IPS-NIHi11 (cell line): ENCODE measurements at regions not wholly inside any gene's neighbourhood (a gene's known extent, or its start where the extent isn't known, plus 50 kb on each side); places are given as distances from the start of the nearest gene placed in this dataset.

Source experiments
- DNase-seq: peaks from one replicate; pipeline ENCODE4 v3.0.0; 2012; ENCODE audit warnings: mixed read lengths, low spot score

DNA sequence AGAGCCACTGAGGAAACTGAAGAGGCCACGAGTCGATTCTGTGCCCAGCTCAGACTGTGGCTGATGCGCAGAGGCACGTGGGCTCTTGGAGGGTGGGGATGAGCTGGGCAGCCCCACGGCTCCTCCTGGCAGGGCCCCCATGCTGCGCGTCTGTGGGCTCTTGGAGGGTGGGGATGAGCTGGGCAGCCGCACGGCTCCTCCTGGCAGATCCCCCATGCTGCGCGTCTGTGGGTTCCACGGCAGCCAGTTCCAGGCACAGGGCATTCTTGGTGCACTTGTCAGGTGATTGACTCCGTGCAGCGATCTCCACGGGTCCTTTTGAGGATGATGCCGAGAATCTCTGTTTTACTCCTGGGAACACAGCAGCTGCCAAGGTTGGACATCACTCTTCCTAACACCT lies 138.1 kb upstream of the ZNF236 start:
- no peak for DNase-seq

DNA sequence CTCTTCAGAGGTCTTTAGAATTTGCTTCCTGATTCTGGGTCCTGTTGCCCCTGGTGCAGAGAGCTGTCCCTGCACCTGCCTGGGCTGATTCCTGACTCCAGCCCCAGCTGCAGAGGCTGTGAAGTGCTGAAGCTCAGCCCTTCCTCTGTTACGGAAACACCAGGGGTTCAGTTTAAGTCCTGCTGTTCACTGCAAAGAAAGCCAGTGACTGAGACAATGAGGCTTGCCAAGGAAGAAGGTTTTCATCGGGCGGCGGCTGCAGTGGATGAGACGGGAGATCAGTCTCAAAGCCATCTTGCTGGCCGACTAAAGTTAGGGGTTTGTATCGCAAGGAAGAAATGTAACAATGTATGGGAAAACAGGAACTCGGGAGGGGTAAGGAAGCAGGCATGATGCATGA lies 142.4 kb upstream of the ZNF236 start:
- DNase-seq = peak; percentile 42

GRCh38 chr18:76679259-76679658 lies 143.1 kb upstream of the ZNF236 start:
- peak; percentile 46 for DNase-seq

GRCh38 chr18:76678248-76678647 lies 144.1 kb upstream of the ZNF236 start:
- DNase-seq = no peak

- no peak for DNase-seq
Observed at GRCh38 chr18:76674596-76674995, 147.8 kb upstream of the ZNF236 start.

DNA sequence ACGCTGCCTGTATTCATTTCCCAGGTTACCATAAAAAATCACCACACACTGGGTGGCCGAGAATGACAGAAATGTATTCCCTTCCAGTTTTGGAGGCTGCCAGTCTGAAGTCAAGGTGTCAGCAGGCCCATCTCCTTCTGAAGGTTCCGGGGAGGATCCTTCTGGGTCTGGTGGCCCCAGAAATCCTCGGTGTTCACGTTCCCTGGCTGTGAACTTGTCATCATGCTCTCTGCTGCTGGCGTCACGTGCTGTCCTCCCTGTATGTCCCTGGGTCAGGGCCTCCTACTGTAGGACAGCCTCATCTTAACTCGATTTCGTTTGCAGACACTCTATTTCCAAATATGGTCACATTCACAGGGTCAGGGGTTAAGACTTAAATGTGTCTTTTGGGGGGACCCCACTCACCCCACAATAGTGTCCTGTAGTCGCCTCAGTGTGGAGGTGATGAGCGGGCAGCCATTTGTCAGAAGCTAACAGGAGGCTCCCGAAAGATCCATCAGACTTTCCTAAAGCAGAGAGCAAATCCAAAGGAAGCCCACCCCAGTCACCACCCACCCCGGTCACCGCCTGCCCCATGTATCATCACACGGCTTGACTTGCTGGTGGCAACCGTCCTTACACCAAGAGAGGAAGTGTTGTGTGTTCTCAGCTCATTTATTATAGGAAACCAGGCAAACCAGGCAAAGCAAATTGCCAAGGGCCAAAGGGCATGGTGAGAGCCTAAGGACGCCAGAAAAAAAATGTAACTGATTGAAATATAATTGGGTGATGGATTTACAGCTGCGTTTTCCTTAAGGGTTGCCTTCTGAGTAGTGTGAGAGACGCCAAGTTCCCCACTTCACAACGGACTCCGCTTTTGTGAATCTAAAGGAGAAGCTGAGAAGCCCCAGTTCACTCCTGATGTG lies 148.8 kb upstream of the ZNF236 start:
- no peak for DNase-seq

DNA sequence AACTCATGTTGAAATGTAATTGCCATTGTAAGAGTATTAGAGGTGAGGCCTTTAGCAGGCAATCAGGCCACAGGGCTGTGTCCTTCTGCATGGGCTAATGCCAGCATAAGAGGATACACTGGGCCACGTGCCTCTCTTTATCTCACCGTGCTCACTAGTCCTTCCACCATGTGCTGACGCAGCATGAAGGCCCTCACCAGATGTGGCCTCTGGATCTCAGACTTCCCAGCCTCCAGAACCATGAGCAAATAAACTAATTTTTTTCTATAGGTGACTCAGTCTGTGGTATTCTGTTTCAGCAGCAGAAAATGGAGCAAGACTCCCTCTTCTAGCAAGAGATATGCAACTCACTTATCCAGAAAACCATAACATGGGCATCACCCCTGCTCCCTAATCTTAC lies 149.7 kb upstream of the ZNF236 start:
- DNase-seq = no peak

GRCh38 chr18:76670564-76671288 lies 151.6 kb upstream of the ZNF236 start:
- DNase-seq = no peak

- no peak for DNase-seq
Observed at GRCh38 chr18:76668546-76668945, 153.8 kb upstream of the ZNF236 start.

DNA sequence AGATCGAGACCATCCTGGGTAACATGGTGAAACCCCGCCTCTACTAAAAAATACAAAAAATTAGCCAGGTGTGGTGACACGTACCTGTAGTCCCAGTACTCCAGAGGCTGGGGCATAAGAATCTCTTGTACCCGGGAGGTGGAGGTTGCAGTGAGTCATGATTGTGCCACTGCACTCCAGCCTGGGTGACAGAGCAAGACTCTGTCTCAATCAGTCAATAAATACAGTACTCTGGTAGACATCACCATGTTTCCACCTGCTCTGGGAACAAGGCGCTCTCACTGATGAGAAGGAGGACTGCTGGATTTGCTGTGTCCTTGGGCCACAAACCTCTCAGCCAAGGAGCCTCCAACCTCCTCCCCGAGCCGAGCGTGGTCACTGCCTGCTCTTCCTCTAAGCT lies 154.2 kb upstream of the ZNF236 start:
- no peak for DNase-seq

- DNase-seq = no peak
Observed at GRCh38 chr18:76667603-76668002, 154.8 kb upstream of the ZNF236 start.

GRCh38 chr18:76662626-76663025 lies 159.7 kb upstream of the ZNF236 start:
- no peak for DNase-seq

GRCh38 chr18:76660571-76661192 lies 161.7 kb upstream of the ZNF236 start:
- no peak for DNase-seq

DNA sequence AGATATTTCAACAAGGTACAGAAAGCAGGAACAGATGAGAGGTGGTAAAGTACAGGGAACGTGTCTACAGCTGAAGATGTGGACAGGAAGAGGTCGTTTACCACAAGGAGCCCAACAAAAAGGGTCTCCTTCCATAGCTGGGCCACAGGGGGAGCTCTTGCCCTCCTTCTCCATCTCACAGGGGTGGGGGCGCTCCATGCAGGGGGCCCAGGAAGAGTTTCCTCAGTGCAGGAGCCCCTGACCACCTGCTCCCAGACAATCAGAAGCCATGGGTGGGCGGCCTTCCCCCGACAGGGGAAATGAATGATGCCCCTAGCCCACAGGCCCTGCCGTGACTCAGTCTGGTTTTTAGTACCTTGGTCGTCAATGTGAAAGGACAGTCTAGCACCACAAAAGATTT lies 163.6 kb upstream of the ZNF516 start:
- DNase-seq = peak; percentile 83

DNA sequence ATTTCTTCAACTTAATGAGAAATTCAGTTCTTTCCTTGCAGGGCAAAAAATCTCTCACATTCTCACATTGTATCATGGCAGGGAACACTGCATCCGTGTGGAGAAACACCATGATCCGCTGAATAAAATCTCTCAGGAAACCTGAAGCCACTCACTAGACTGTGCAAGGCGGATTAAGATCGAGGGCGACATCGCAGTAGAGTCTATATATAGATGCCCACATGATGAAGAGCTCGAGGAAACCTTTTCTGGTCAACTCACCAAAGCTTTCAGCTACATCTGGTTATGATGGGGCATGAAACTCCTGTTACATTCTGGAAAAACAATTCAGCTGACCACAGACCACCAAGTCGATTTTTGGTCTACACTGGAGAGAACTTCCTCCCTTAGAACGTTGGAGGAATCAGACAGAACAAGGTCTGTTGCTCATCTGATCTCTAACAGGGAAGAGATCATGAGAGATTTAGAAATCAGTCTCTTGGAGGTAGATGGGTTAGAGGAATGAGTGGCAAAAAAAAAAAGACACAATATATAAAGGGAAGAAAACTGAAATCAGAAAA lies 162.9 kb upstream of the ZNF516 start:
- DNase-seq = no peak

- no peak for DNase-seq
Observed at GRCh38 chr18:76656925-76657827, 162.1 kb upstream of the ZNF516 start.

- no peak for DNase-seq
Observed at GRCh38 chr18:76654577-76654976, 159.5 kb upstream of the ZNF516 start.

DNA sequence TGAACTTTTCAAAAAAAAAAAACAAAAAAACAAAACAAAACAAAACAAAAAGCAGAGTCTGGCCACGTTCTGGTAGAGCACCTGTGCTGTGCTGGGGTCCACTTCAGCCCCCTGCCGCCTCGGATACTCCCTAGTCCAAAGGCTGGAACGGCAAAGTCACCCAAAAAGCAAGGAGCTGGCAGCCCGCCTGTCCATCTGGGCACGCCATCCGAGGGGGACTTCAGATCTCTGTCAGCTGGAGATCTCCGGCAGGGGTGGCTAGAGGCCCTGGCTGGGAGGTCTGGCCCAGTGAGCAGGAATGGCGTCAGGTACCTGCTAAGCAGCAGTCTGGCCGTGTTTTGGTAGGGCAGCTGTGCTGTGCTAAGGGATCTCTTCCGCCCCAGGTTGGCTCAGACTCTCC lies 152.3 kb upstream of the ZNF516 start:
- no peak for DNase-seq

DNA sequence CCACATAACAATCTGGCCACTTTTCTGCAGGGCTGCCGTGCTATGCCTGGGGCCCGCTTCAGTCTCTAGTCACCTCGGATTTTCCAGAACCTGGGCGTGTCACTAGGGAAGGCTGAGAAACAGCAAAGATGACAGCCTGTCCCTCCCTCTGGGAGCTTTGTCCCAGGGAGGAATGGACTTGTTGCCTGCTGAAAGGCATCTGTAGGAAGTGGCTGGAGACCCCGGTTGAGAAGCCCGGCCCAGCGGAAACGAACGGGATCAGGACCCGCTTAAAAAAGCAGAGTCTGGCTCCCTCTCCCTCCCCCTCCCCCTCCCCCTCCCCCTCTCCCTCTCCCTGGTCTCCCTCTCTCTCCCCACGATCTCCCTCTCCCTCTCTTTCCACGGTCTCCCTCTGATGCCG lies 149.5 kb upstream of the ZNF516 start:
- no peak for DNase-seq

DNA sequence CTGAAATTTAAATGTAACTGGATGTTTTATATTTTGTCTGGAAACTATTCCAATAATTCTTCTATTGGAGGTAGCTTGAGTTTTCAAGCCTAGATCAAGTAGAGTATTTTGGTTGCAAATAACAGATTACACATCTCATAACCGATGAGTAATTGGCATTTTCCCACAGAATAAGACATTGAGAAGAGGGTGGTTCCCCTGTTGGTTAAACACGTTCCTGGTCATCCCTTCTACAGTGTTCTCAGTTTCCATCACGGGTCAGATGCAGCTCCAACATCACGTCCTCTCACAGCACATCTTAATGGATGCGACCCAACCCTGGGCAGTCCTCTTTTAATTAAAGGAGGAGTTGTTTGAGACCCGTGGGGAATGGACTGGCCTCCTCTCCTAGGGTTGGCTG lies 149.0 kb upstream of the ZNF516 start:
- no peak for DNase-seq

GRCh38 chr18:76643199-76643598 lies 148.2 kb upstream of the ZNF516 start:
- no peak for DNase-seq

DNA sequence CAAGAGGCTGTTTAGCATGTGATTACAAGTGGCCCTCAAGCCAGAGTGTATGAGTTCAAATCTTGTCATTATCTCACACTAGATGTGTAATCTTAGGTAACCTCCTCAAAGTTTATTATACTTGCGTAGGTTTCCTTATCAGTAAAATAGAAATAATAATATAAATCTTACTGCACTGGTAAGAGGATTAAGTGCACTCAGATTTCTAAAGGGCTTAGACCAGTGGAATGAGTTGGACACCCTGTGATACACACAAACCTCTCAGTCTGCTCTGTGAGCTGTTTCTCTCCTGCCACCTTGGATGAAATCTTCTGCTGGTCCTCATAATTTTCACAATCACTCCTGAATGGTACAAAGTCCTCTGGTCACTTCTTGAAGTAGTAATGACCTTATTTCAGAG lies 145.4 kb upstream of the ZNF516 start:
- no peak for DNase-seq
